Common myeloid progenitor, CD34-positive (primary cell): ENCODE measurements at regions not wholly inside any gene's neighbourhood (a gene's known extent, or its start where the extent isn't known, plus 50 kb on each side); places are given as distances from the start of the nearest gene placed in this dataset.

Source experiments
- CTCF ChIA-PET: fragments of 350-600 bp; sonication (Branson Sonifier 250); formaldehyde crosslinking; loops from one replicate; lab custom pipeline; 2021; ENCODE audit warnings: antibody characterized with exemption; lab: Charles Lee
- POLR2A ChIA-PET: fragments of 350-600 bp; sonication (Branson Sonifier 250); formaldehyde crosslinking; loops from one replicate; lab custom pipeline; 2021; ENCODE audit warnings: antibody characterized with exemption; lab: Charles Lee
- DNase-seq, 3 donors: peaks; one replicate each; pipeline versions ENCODE4 v3.0.0 to v3.0.0-alpha.2; 2013
- H3K27ac ChIP-seq, 2 experiments: 1 replicate in 1 of 2; 2 replicates in 1 of 2; pipeline ENCODE4 v1.7.0; 2013; ENCODE audit warnings: inconsistent platforms in 2 of 2, low read length in 2 of 2, mild to moderate bottlenecking in 2 of 2, low read depth in 1 of 2, moderate library complexity in 1 of 2; ENCODE audit not compliant: severe bottlenecking in 2 of 2, insufficient read depth in 1 of 2, poor library complexity in 1 of 2
- H3K27me3 ChIP-seq, 5 experiments: replicated peaks in 2 of 5; 1 replicate in 3 of 5; 2 replicates in 2 of 5; pipeline versions ENCODE4 v1.6.1 to v1.7.0; 2013; ENCODE audit warnings: low read length in 4 of 5, mild to moderate bottlenecking in 2 of 5, moderate library complexity in 2 of 5, inconsistent platforms in 1 of 5; ENCODE audit not compliant: insufficient read depth in 5 of 5, control insufficient read depth in 4 of 5
- H3K36me3 ChIP-seq, 4 experiments: 1 replicate in 2 of 4; 2 replicates in 2 of 4; pipeline versions ENCODE4 v1.6.1 to v1.7.0; 2013; ENCODE audit warnings: low read length in 3 of 4, control low read depth in 1 of 4, mild to moderate bottlenecking in 1 of 4; ENCODE audit not compliant: control insufficient read depth in 4 of 4, insufficient read depth in 4 of 4
- H3K4me1 ChIP-seq, 4 experiments: 1 replicate in 3 of 4; 2 replicates in 1 of 4; pipeline versions ENCODE4 v1.6.1 to v1.7.1; 2013; ENCODE audit warnings: low read length in 3 of 4, mild to moderate bottlenecking in 3 of 4, control low read depth in 1 of 4, inconsistent platforms in 1 of 4, moderate library complexity in 1 of 4; ENCODE audit not compliant: control insufficient read depth in 4 of 4, insufficient read depth in 4 of 4; ENCODE audit errors: control extremely low read depth in 1 of 4
- H3K4me3 ChIP-seq, 7 experiments: 1 replicate in 4 of 7; 2 replicates in 3 of 7; pipeline versions ENCODE4 v1.5.1 to v1.7.0; 2013; ENCODE audit warnings: mild to moderate bottlenecking in 7 of 7, low read length in 6 of 7, moderate library complexity in 6 of 7, inconsistent platforms in 2 of 7, low read depth in 2 of 7, control low read depth in 1 of 7; ENCODE audit not compliant: insufficient read depth in 4 of 7, control insufficient read depth in 1 of 7; ENCODE audit errors: extremely low read depth in 1 of 7
- H3K9me3 ChIP-seq, 5 experiments: 1 replicate in 4 of 5; 2 replicates in 1 of 5; pipeline versions ENCODE4 v1.6.1 to v1.7.1; 2013; ENCODE audit warnings: low read length in 4 of 5, mild to moderate bottlenecking in 2 of 5, inconsistent platforms in 1 of 5, low read depth in 1 of 5, moderate library complexity in 1 of 5; ENCODE audit not compliant: control insufficient read depth in 4 of 5, insufficient read depth in 2 of 5; ENCODE audit errors: control extremely low read depth in 1 of 5
- WGBS: methylation state at CpG from one replicate; pipeline ENCODE4 v1.1.5; 2013; ENCODE audit not compliant: insufficient coverage; 5-methylcytosine and 5-hydroxymethylcytosine counted together

DNA sequence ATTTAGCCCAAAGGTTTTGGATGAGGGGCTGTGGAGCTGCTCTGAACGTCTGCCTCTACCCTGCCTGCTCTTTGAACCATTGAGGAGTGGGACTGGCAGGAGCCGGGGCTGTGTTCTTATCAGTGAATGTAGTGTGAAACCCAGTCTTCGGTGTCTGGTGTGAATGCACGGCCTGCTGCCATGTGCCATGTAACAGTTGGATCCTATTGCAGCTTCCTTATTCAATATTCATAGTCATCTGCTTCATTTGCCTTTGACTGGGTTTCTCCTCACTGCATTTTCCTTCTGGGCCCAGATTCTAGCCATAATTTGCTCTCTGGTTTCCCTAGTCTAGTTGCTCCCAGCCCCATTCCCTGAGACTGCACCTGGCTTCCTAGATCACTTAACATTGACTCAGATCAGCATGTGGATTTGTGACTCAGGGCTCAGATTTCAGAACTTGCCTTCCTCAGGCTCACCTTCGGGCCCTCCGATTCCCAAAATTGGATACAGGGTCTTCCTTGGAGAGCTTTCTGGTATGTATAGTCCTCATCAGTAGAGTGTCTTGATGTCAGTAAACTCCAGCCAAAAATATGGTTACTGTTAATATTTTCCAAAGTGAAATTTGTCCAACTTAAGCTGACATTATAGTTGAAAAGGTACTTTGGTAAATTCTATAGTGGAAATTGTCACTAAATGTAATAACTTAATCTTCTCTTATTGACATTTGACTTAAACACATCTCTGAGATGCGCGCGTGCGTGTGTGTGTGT, 94.0 kb upstream of the DDIT4L start:
- DNase-seq: no peak
- Histone ChIP-seq H3K4me3 (no peak overlapping the region), H3K36me3 (no peaks in the 10 kb centered on the region), H3K4me1 (no peaks in the 10 kb centered on the region), H3K27ac (no peak overlapping the region), H3K9me3 (no peaks in the 10 kb centered on the region), H3K27me3 (no peaks in the 10 kb centered on the region)
- ChIA-PET POLR2A (no interaction called here), CTCF (no interaction called here)
- WGBS: 88% methylated on average over 3 of the region's 10 CpGs

DNA sequence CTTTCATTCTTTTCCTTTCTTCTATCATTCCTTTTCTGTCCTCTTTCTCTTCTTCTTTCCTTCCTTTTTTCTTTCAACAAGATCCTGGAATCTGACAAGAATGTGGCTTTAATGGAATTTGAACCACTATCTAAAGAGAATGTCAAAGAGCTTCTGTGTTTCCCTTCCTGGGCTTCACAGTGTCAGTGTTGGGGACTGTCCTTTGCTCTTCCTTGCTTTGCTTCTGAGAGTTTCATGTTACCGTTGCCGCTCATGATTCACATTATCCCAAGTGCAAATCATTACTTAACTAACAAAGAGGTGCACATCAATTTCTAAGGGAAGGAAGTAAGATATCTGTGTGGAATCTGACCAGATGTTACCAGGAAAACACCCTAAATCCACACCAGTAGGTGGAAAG, 90.5 kb upstream of the DDIT4L start:
- no peak for DNase-seq
- Histone ChIP-seq H3K27ac (no peak overlapping the region), H3K4me3 (no peak overlapping the region), H3K27me3 (no peaks in the 10 kb centered on the region), H3K9me3 (no peaks in the 10 kb centered on the region), H3K36me3 (no peaks in the 10 kb centered on the region), H3K4me1 (no peaks in the 10 kb centered on the region)
- CTCF ChIA-PET: no interaction called here
- POLR2A ChIA-PET: no interaction called here
- no CpG with 5 or more reads among the region's 2 CpGs for WGBS

DNA sequence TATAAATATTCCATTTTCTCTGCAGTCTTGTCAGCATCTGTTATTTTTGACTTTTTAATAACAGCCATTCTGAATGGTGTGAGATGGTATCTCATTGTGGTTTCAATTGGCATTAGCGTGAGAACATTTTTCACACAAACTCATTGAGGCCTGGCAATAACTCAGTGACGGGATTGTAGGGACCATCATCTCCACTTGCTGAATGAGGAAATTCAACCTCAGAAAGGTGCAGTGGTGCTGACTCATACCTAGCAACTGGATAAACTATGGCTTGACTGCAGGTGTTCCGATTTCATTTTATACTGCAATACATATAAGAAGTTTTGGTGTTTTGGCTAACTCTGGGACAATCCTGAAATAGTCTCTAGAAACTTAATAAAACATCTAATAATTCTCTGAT, 88.3 kb upstream of the DDIT4L start:
- no peak overlapping the region for H3K27ac ChIP-seq
- 83% methylated on average over 2 of the region's 3 CpGs for WGBS
- no peaks in the 10 kb centered on the region for H3K9me3 ChIP-seq
- POLR2A ChIA-PET: no interaction called here
- H3K36me3 ChIP-seq: no peaks in the 10 kb centered on the region
- H3K4me1 ChIP-seq: no peaks in the 10 kb centered on the region
- peaks cover 0 to 2% (median 0%) of the 10 kb centered on the region in 5 experiments for H3K27me3 ChIP-seq
- no peak for DNase-seq
- CTCF ChIA-PET: no interaction called here
- H3K4me3 ChIP-seq: no peak overlapping the region

DNA sequence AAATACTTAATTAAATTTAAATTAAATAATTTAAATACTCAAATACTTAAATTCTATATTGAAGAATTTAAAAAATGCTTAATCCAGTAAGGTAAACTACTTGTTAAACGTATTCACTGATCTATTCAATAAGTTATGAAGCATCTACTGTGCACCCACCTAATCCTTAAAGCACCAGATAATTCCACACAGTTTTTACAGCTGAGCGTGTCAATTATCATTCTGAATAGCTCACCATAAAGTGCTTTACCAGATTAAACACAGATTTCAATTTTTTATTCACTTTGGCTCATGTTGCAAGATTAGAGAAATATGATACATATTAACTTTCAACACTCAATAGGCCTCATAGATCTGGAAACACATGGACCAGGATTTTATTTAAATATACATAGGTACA, 79.2 kb upstream of the DDIT4L start:
- CTCF ChIA-PET: no interaction called here
- no peak overlapping the region for H3K4me3 ChIP-seq
- peaks cover 0 to 3% (median 0%) of the 10 kb centered on the region in 5 experiments for H3K9me3 ChIP-seq
- no peak for DNase-seq
- H3K27ac ChIP-seq: no peak overlapping the region
- no peaks in the 10 kb centered on the region for H3K36me3 ChIP-seq
- POLR2A ChIA-PET: no interaction called here
- WGBS: 100% methylated on average over 1 of the region's 2 CpGs
- no peaks in the 10 kb centered on the region for H3K27me3 ChIP-seq
- H3K4me1 ChIP-seq: no peaks in the 10 kb centered on the region

DNA sequence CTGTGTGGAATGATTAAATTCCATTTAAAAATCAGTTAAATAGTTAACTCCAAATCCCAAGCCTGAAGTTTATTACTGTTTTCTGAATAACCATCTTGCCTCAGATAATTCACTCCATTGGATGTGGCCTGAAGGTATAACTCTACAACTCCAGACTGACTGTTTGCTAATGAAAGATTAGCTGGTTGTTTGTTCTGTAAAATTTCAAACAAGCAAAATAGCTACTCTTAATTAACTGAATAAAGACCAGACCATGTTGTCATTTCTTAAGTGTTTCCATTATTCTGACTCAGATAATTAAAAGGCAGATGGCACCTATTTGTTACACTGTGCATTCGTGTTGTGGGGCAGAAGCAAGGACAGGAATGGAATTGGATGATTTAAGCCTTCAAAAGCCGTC, 78.5 kb upstream of the DDIT4L start:
- no peaks in the 10 kb centered on the region for H3K27me3 ChIP-seq
- H3K36me3 ChIP-seq: no peaks in the 10 kb centered on the region
- WGBS: no CpG with 5 or more reads among the region's 2 CpGs
- no peak for DNase-seq
- H3K4me3 ChIP-seq: no peak overlapping the region
- H3K27ac ChIP-seq: no peak overlapping the region
- no peaks in the 10 kb centered on the region for H3K4me1 ChIP-seq
- ChIA-PET POLR2A (no interaction called here), CTCF (no interaction called here)
- peaks cover 0 to 3% (median 0%) of the 10 kb centered on the region in 5 experiments for H3K9me3 ChIP-seq

DNA sequence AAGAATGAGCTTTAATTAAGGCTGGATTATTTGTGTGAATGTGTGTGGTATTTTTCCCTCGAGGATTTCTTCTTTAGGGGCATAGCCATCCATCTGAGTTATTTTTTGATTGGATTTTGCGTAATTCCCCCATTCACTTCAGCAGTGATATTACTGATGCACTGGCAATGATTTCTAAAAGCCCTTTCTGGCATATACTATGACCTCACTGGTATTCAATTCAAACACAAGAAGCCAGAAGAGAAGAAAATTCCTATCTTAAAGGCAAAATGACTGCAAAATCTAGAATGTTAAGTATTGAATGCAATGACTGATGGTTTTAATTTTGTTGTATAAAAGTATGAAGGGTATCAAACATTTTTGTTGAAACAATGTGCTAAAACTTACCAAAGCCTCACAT, 71.1 kb upstream of the DDIT4L start:
- Histone ChIP-seq H3K27ac (no peak overlapping the region), H3K9me3 (no peaks in the 10 kb centered on the region), H3K4me3 (no peak overlapping the region), H3K4me1 (peaks cover 0 to 10% (median 0%) of the 10 kb centered on the region in 4 experiments), H3K27me3 (no peaks in the 10 kb centered on the region), H3K36me3 (no peaks in the 10 kb centered on the region)
- 93% methylated on average over 2 of the region's 2 CpGs for WGBS
- no peak for DNase-seq
- ChIA-PET POLR2A (no interaction called here), CTCF (no interaction called here)

DNA sequence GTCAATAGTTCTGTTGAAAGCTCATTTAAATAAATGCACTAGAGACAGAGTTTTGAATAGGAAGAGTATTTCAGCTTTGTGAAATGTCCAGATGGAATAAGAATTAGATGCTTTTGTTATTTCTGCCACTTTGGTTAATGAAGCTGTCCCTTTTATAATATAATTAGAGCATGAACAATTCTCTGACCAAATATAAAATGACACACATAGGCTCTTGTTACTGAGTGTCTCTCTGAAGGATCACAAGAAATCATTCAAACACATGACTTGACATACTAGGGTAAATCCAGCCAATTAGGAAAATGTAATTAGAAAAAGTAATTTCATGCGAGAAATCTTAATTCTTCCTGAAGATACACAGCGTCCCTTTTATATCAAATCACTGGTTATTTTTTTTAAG, 68.4 kb upstream of the DDIT4L start:
- Histone ChIP-seq H3K27ac (no peak overlapping the region), H3K36me3 (no peaks in the 10 kb centered on the region), H3K27me3 (no peaks in the 10 kb centered on the region), H3K9me3 (no peaks in the 10 kb centered on the region), H3K4me1 (peaks cover 0 to 10% (median 0%) of the 10 kb centered on the region in 4 experiments), H3K4me3 (no peak overlapping the region)
- POLR2A ChIA-PET: no interaction called here
- no peak for DNase-seq
- CTCF ChIA-PET: no interaction called here
- WGBS: no CpG with 5 or more reads among the region's 2 CpGs
